ENCODE measurements at regions not wholly inside any gene's neighbourhood (a gene's known extent, or its start where the extent isn't known, plus 50 kb on each side); places are given as distances from the start of the nearest gene placed in this dataset.

- DNase-seq (ENCODE audit: low read depth), result no peak
- H3K4me3 ChIP-seq (ENCODE audit: low read length), result no peak overlapping the region
- TF ChIP-seq, protein P1, sequence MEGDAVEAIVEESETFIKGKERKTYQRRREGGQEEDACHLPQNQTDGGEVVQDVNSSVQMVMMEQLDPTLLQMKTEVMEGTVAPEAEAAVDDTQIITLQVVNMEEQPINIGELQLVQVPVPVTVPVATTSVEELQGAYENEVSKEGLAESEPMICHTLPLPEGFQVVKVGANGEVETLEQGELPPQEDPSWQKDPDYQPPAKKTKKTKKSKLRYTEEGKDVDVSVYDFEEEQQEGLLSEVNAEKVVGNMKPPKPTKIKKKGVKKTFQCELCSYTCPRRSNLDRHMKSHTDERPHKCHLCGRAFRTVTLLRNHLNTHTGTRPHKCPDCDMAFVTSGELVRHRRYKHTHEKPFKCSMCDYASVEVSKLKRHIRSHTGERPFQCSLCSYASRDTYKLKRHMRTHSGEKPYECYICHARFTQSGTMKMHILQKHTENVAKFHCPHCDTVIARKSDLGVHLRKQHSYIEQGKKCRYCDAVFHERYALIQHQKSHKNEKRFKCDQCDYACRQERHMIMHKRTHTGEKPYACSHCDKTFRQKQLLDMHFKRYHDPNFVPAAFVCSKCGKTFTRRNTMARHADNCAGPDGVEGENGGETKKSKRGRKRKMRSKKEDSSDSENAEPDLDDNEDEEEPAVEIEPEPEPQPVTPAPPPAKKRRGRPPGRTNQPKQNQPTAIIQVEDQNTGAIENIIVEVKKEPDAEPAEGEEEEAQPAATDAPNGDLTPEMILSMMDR (IDR thresholded peaks at IDR 0.05; ENCODE audit: insufficient read depth, low read depth, low read length, missing control alignments), result no peak
These were observed 847.8 kb downstream of the RPS29 start for GRCh38 chr14:48738186-48738925.

- no peak overlapping the region for H3K4me3 ChIP-seq (ENCODE audit: low read length)
- TF ChIP-seq, protein P1 (IDR thresholded peaks at IDR 0.05; ENCODE audit: insufficient read depth, low read depth, low read length, missing control alignments), result no peak
- no peak for DNase-seq (ENCODE audit: low read depth)
These were observed 850.6 kb downstream of the RPS29 start for GRCh38 chr14:48735607-48736006.

DNA sequence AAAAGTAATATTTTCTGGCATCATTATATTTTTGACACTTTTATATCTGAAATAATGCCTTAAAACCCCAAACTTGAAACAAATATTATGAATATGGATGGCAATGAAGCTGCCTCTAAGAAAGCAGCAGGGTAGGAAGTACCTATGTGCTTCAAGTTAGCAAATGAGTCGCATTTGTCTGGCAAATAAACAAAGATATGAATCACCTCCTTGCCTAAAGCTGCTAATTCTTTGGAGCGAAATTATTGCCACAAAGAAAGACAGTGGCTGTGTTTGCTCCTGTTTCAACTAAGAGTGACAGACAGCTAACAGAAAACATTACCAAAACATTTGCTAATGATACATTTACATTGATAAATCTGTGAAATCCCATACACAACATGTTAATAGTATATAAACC lies 854.9 kb downstream of the RPS29 start:
- peak; percentile 10 for DNase-seq (ENCODE audit: low read depth)
- no peak overlapping the region for H3K4me3 ChIP-seq (ENCODE audit: low read length)
- TF ChIP-seq, protein P1 (IDR thresholded peaks at IDR 0.05; ENCODE audit: insufficient read depth, low read depth, low read length, missing control alignments), result no peak

DNA sequence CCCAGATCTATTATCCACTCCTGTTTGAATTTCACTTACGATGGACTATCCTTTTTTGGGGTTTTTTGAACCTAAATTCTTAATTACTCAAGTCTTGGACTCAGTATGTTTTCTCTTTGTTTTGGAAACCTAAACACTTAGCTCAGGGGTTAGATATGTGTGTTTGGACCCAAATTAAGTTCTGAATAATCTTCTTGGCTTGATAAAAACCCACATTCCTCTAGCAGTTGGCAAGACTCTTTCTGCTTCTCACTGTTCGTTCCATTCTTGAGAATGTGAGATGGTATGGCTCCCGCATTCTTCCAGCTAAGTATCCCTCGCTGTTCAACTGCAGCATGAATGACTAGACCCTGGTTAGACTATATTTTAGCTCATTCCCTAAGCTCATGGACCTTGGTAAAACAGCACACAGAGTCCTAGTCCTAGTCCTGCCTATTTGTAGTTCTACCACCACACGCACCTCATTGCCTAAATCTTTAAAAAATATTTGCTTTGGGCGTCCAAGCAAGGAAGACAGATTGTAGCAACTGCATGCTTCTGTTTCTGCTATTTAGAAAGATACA lies 860.0 kb downstream of the RPS29 start:
- no peak overlapping the region for H3K4me3 ChIP-seq (ENCODE audit: low read length)
- TF ChIP-seq, protein P1 (IDR thresholded peaks at IDR 0.05; ENCODE audit: insufficient read depth, low read depth, low read length, missing control alignments), result no peak
- DNase-seq (ENCODE audit: low read depth), result no peak

- H3K4me3 ChIP-seq (ENCODE audit: low read length), result no peak overlapping the region
- DNase-seq (ENCODE audit: low read depth), result no peak
- TF ChIP-seq, protein P1 (IDR thresholded peaks at IDR 0.05; ENCODE audit: insufficient read depth, low read depth, low read length, missing control alignments), result no peak
These were observed 861.0 kb downstream of the RPS29 start for GRCh38 chr14:48725051-48725734.

- H3K4me3 ChIP-seq (ENCODE audit: low read length), result no peak overlapping the region
- TF ChIP-seq, protein P1 (IDR thresholded peaks at IDR 0.05; ENCODE audit: insufficient read depth, low read depth, low read length, missing control alignments), result no peak
- DNase-seq (ENCODE audit: low read depth), result no peak
These were observed 862.2 kb downstream of the RPS29 start for GRCh38 chr14:48723841-48724495.

Data from epithelial cell of esophagus (primary cell).